Cerebellar cortex (tissue), 1 donor: ENCODE measurements at regions not wholly inside any gene's neighbourhood (a gene's known extent, or its start where the extent isn't known, plus 50 kb on each side); places are given as distances from the start of the nearest gene placed in this dataset.

Experiments used
- DNase-seq: peaks from one replicate; pipeline ENCODE4 v3.0.0-alpha.2; 2015; ENCODE audit warnings: low spot score

GRCh38 chr10:33812586-33812985, 478.1 kb upstream of the NRP1 start:
- no peak for DNase-seq

- no peak for DNase-seq
Measured at GRCh38 chr10:33810986-33811385, 476.5 kb upstream of the NRP1 start.

GRCh38 chr10:33809732-33810131, 475.3 kb upstream of the NRP1 start:
- no peak for DNase-seq

- no peak for DNase-seq
Measured at GRCh38 chr10:33808475-33808874, 474.0 kb upstream of the NRP1 start.

DNA sequence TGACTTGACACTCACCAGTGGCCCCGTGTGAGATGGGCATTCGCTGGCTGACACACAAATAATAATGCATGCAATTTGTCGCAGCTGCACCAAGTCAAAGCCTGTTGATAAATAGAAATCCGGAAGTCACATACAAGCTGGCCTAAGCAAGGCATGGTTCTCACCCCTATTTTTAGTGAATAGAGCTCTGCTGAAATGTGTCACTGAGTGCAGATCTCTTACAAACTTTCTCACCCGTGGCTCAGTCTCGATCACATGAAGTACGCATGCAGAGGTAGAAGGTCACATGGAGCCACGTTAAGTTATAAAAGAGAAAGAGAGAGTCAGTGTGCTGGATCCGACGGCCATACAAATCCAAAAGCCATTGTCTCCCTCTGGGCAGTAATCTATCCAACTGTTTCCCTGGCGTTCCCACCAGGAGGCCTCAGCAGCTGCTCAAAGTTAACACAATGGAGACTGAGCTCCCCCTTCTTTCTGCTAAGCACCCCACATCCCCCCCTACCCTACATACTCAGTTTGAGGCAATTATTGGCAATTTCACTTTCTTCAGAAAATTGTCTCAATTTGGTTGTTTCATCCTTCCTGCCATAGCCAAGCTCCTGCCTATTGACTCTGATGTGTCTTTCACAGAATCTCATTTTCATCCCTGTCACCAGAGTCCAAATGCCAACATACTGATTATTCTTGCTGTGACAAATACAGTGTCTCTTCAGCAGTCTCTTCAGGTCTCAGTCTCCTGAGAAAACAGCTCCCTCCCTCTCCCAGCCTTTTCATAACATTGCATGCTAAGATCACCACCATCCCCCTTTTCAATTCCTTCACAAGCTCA, 473.3 kb upstream of the NRP1 start:
- DNase-seq: no peak

DNA sequence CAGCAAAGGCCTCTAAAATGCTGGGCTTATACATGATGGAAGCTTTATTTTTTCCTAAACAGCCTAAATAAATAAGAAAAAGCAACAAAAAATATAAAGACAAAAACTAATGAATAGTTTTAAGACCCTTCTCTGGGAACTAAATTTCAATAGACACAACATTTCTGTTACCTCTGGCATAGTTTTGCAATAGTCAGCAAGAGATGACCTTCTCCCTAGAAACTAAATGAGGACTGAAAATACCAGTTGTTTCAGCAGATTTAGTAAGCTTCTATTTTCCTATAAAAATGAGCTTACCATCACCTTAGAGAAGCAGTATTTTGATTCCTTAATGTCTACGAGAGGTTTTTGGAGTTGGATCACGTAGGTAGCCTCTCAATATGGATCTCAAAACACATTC, 471.4 kb upstream of the NRP1 start:
- no peak for DNase-seq

GRCh38 chr10:33804584-33804983, 470.1 kb upstream of the NRP1 start:
- DNase-seq: no peak

DNA sequence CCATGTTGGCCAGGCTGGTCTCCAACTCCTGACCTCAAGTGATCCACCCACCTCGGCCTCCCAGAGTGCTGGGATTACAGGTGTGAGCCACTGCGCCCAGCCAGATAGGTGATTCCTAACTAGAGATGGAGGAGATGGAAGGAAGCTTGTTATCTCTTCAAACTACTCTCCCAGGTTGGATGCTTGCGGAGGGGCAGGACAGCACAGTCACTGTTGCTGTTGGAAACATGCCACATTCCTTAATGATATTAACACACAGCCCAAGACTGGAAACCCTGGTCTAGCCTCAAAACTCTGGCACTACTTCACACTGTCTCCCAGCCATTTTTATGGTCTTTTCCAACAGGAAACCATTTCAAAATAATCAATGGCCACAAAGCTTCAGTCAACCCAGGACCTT, 468.8 kb upstream of the NRP1 start:
- no peak for DNase-seq

- DNase-seq: no peak
Measured at GRCh38 chr10:33802566-33802965, 468.1 kb upstream of the NRP1 start.

- no peak for DNase-seq
Measured at GRCh38 chr10:33801705-33802104, 467.2 kb upstream of the NRP1 start.

GRCh38 chr10:33800986-33801385, 466.5 kb upstream of the NRP1 start:
- DNase-seq: no peak

GRCh38 chr10:33800545-33800944, 466.1 kb upstream of the NRP1 start:
- DNase-seq: no peak

- DNase-seq: no peak
Measured at GRCh38 chr10:33799944-33800323, 465.5 kb upstream of the NRP1 start.

DNA sequence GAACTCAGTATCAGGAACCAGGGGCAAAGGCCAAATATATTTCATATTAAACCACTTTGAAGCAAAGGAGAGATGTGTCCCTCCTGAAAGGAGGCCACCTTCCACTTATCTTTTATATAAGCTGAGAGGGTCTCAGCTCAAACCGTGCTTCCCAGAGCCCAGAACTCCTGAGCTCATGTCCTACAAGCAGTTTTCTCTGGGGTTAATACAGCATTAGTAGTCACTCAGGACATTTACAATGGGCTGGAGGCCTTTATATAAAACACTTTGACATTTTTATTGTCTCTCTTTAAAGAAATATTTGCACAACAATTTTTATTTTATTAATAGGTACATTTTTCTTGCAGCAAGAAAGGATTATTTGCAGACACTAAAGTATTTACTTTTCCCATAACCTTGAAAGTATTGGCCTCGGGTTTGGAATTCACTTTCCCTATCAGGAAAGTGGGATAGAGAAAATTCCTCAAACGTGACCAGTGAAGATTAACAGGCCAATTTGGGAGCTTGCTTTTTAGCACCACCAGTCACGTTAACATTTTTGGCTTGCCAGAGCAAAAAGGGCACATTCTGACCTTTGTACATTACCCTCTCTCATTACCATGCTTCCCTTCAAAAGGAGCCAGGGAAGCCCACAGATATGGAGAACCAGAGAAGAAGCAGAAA, 464.9 kb upstream of the NRP1 start:
- no peak for DNase-seq

DNA sequence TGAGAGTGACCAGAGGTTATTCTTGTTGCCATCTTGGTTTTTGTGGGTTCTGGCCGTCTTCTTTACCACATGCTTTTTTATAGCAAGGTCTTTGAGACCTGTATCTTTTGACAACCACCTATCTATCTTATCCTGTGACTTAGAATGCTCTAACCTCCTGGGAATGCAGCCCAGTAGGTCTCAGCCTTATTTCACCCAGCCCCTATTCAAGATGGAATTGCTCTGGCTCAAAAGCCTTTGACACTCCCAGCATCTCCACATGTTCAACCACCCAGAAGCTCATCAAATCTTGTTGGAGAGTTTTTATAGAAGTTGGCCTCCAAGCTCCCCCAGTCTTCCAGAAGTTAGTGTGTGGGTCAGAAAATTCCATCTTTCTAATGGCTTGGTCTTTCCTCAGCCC, 464.3 kb upstream of the NRP1 start:
- DNase-seq: no peak

DNA sequence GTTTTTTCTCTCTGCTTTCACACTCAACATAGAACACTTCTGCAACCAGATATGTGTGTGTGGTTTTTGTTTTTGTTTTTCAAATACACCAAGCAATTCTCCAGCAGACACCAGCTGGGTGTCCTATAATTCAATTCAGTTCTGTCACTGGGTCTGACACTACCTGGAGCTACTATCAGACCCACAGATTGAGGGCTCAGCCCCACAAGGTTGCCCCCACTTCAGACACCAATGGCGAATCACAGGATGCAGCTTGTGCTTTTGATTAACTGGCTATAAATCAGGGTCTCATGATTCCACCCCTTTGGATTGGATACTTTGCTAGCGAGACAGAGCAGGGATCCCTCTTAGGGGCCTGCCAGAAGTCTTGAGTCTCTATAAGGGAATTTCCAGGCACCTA, 462.2 kb upstream of the NRP1 start:
- DNase-seq: no peak

DNA sequence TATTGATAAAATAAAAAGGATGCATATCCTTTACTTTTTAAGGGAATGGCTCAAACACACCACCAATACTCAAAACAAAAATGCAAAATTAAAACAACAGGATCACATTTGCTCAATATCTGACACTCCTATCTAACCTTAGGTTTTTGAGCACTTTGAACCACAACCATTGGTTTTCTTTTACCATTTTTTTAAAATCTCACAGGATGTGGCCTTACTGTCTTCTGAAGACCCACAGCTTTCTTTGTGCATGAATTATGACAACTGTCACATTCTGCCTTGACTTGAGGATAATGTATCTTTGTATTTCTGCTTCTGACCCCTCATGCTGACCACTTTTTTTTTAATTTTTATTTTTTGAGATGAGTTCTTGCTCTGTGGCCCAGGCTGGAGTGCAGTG, 461.1 kb upstream of the NRP1 start:
- DNase-seq: no peak

DNA sequence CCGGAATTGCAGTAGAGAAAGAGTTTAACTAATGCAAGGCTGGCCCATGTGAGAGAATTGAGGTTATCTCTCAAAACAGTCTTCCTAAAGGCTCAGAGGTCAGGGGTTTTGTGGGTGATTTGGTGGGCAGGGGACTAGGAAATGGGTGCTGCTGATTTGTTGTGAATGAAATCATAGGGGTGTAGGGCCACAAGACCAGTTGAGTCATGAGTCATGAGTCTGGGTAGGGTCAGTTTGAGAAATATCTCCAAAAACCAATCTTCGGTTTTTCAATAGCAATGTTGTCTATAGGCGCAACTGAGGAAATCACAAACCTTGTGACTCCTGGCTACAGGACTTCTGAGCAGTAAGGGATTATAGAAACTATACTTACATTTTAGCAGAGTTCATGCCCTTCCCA, 460.0 kb upstream of the NRP1 start:
- DNase-seq: no peak

- no peak for DNase-seq
Measured at GRCh38 chr10:33793793-33794192, 459.3 kb upstream of the NRP1 start.

DNA sequence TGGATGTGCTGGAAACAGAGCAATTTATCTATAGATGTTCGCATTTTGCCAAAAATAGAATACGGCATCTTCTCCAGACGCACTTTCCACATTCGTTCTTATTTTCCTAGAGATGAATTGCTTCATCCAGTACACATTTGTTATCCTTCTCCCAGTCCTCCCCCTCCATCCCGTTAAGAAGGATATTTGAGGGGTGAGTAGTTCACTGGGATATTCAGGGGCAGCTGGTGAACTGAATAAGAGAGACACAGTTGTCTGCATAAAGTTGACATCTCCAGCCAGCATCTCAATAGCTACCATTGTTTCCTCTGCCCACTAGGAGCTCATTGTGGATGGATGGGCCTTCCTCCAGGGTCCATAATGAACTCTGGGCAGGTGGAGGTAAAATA, 456.8 kb upstream of the NRP1 start:
- DNase-seq: no peak

DNA sequence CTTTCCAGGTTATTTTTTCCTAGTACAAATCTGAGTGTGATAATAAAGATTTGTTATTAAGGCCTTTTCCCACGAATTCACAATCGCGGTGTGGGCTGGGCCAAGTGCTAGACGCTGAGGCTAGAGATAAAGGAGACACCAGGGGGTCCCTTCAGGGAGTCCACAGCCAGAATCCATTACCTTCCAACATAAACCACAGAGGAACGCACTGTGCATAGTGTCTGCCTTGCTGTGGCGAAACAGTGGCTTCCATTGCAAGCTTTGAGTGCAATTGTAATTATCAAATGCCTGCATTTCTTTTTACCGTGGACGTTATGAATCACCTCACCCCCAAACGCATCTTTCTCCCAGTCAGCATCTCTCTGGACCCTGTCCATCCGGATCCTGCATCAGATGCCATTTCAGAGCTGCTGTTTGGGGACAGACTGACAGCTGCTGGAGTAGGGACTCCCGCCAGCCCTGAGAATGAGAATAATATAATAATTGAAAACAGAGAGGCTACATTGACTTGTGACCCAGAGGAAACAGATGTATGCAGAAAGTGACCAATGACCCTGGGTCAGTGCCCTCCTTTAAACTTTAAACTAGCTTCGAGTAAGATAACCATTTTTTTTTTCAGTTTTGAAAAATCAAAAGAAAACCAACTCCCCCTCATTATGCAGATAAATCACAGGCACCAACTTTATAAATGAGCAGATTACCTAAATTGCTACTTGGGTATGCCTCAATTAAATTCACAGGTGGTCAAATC, 456.2 kb upstream of the NRP1 start:
- no peak for DNase-seq

GRCh38 chr10:33783557-33783956, 449.1 kb upstream of the NRP1 start:
- no peak for DNase-seq

- DNase-seq: no peak
Measured at GRCh38 chr10:33783078-33783477, 448.6 kb upstream of the NRP1 start.
